Breast epithelium (tissue), 4 donors: ENCODE measurements at regions not wholly inside any gene's neighbourhood (a gene's known extent, or its start where the extent isn't known, plus 50 kb on each side); places are given as distances from the start of the nearest gene placed in this dataset.

Experiments used
- DNase-seq, 2 donors: peaks; one replicate each; pipeline ENCODE4 v3.0.0-alpha.2; 2019; ENCODE audit warnings: low spot score in 2 of 2
- H3K27ac ChIP-seq, 2 donors: fragments of 200-600 bp; sonication (generic) in 1 of 2; one replicate each; pipeline ENCODE4 v1.5.1; 2016 to 2019; ENCODE audit warnings: mild to moderate bottlenecking in 1 of 2
- H3K27me3 ChIP-seq, 2 donors: fragments of 200-600 bp; sonication (generic) in 1 of 2; one replicate each; pipeline versions ENCODE4 v1.5.1 to v1.6.0; 2017 to 2019; ENCODE audit warnings: control low read depth in 1 of 2, mild to moderate bottlenecking in 1 of 2
- H3K36me3 ChIP-seq: fragments of 200-600 bp; one replicate; pipeline ENCODE4 v1.5.1; 2019
- H3K4me1 ChIP-seq, 2 donors: fragments of 200-600 bp; sonication (generic); one replicate each; pipeline ENCODE4 v1.5.1; 2016 to 2019; ENCODE audit warnings: control low read depth in 1 of 2
- H3K4me3 ChIP-seq, 3 donors: fragments of 200-600 bp; sonication (generic); 1 replicate in 2 of 3; 2 replicates in 1 of 3; pipeline ENCODE4 v1.5.1; 2016 to 2019; ENCODE audit warnings: mild to moderate bottlenecking in 3 of 3, moderate library complexity in 2 of 3
- H3K9me3 ChIP-seq, 2 donors: fragments of 200-600 bp; sonication (generic) in 1 of 2; one replicate each; pipeline ENCODE4 v1.5.1; 2016 to 2019; ENCODE audit warnings: control low read depth in 1 of 2
- POLR2A ChIP-seq: fragments of 450-650 bp; IDR thresholded peaks from one replicate; pipeline ENCODE4 v1.6.1; 2016; ENCODE audit warnings: antibody characterized with exemption, mild to moderate bottlenecking, moderate library complexity
- POLR2AphosphoS5 ChIP-seq, 3 donors: sonication (generic); formaldehyde crosslinking; IDR thresholded peaks; one replicate each; pipeline ENCODE4 v1.6.1; 2017; ENCODE audit warnings: antibody characterized with exemption in 3 of 3
- intact Hi-C: fragments of 100-400 bp; cut with DNase I; formaldehyde crosslinking; loops from one replicate; pipeline ENCODE4 v1.15.1; 2023; ENCODE audit warnings: low total_unique reads
- TF ChIP-seq, protein P1 (sequence below), 3 donors: fragments of 450-650 bp; IDR thresholded peaks; one replicate each; pipeline ENCODE4 v1.5.1; 2016 to 2017; ENCODE audit warnings: antibody characterized with exemption in 3 of 3, mild to moderate bottlenecking in 3 of 3, moderate library complexity in 3 of 3

DNA sequence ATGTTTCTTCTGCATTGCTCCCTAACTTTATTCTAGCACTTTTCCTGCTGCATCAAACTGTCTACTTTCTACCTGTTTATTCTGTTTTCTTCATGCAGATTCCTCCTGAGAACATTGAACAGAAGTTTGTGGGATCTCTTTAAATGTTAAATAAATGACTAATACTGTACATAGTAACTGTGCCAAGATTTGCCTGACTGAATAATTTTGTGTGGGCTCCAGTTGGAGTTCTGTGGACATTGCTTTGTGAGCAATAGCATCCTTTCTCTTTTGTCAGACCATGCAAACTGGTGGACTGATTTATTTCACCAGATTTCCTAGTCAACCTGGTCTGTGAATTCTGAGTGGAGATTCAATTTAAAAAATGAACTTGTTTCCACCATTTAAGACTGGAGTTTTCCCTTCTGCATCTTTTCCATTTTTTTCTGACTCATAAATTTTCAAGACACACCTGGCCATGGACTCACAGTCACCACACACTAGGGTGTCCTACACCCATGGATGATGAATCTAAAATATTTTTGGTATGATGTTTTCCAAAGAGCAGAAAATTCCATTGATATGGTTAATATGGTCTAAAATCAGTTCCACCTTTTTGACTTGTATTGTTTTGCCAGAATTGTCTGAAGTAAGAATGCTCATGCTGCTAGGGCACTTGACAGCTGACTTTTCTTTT lies 140.7 kb upstream of the SPAG17 start:
- DNase-seq, result no peak
- no peaks in the 10 kb centered on the region for H3K36me3 ChIP-seq
- no peak overlapping the region for H3K4me3 ChIP-seq
- no peaks in the 10 kb centered on the region for H3K27me3 ChIP-seq
- no peak overlapping the region for H3K27ac ChIP-seq
- intact Hi-C loops, result no loop called here
- no peak for TF ChIP-seq POLR2A
- TF ChIP-seq, protein P1, sequence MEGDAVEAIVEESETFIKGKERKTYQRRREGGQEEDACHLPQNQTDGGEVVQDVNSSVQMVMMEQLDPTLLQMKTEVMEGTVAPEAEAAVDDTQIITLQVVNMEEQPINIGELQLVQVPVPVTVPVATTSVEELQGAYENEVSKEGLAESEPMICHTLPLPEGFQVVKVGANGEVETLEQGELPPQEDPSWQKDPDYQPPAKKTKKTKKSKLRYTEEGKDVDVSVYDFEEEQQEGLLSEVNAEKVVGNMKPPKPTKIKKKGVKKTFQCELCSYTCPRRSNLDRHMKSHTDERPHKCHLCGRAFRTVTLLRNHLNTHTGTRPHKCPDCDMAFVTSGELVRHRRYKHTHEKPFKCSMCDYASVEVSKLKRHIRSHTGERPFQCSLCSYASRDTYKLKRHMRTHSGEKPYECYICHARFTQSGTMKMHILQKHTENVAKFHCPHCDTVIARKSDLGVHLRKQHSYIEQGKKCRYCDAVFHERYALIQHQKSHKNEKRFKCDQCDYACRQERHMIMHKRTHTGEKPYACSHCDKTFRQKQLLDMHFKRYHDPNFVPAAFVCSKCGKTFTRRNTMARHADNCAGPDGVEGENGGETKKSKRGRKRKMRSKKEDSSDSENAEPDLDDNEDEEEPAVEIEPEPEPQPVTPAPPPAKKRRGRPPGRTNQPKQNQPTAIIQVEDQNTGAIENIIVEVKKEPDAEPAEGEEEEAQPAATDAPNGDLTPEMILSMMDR (IDR thresholded peaks at IDR 0.05), result no peak
- no peak for TF ChIP-seq POLR2AphosphoS5 (IDR thresholded peaks at IDR 0.05)
- no peaks in the 10 kb centered on the region for H3K4me1 ChIP-seq
- H3K9me3 ChIP-seq, result no peaks in the 10 kb centered on the region

DNA sequence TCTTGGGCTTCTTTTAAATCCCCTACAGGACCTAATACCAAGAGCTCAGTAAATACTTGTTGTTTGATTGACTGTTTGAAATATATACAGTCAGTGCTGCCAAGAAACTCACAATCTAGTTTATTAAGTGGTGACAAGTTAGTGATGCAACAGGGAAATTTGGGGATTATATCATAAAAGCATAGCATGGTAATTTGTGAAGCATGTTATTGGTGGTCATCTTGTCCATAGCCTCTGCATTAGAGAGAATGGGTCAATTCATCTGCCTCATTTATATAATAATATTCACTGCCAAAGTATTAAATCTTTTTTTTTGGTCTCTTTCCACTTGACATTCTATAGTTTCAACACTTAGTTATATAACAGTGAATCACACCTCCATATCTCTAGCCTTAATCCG lies 138.2 kb upstream of the SPAG17 start:
- TF ChIP-seq POLR2AphosphoS5 (IDR thresholded peaks at IDR 0.05), result no peak
- H3K4me3 ChIP-seq, result no peak overlapping the region
- H3K4me1 ChIP-seq, result no peaks in the 10 kb centered on the region
- DNase-seq, result no peak
- intact Hi-C loops, result no loop called here
- H3K27me3 ChIP-seq, result no peaks in the 10 kb centered on the region
- H3K9me3 ChIP-seq, result no peaks in the 10 kb centered on the region
- no peaks in the 10 kb centered on the region for H3K36me3 ChIP-seq
- H3K27ac ChIP-seq, result no peak overlapping the region

DNA sequence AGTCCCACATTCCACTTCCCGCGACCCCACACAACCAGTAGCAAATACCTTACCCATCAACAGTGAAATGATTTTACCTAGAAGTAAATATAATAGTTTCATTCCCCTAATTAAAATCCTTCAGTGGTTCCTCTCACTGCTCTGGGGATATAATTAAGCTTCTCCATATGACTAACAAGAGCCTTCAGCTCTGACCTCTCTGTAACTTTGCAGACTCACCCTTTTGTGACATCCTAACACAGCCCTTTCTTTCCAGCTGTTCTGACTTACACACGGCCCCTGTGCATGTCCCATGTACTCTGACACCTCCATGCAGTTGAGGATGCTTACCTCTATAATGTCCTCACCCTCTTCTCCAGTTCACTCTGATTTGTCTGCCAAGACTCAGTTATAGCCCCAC lies 137.3 kb upstream of the SPAG17 start:
- H3K4me3 ChIP-seq, result no peak overlapping the region
- H3K9me3 ChIP-seq, result no peaks in the 10 kb centered on the region
- no peaks in the 10 kb centered on the region for H3K36me3 ChIP-seq
- no peaks in the 10 kb centered on the region for H3K4me1 ChIP-seq
- TF ChIP-seq POLR2A (no peak), POLR2AphosphoS5 (IDR thresholded peaks at IDR 0.05) (no peak)
- TF ChIP-seq, protein P1 (IDR thresholded peaks at IDR 0.05), result no peak
- DNase-seq, result no peak
- H3K27ac ChIP-seq, result no peak overlapping the region
- no peaks in the 10 kb centered on the region for H3K27me3 ChIP-seq
- intact Hi-C loops, result no loop called here

DNA sequence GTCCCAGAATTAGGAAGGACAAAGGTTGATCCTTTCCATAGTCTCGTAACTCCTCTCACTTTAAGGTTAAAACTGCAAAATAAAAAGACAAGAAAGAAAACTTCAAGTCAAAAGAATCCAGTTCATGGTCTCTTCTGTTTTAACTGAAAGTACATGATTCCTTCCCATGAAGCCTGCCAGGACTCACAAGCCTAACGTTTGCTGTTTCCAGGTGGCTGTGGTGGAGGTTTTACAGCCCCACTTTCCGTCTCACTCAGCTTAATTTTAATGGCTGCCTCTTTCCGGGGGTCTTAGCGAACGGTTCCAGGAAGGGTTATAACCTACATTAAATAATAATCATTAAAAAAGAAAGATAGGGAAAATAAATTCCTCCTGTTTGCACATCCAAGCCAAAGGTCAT lies 136.8 kb upstream of the SPAG17 start:
- no peak for DNase-seq
- TF ChIP-seq, protein P1 (IDR thresholded peaks at IDR 0.05), result no peak
- TF ChIP-seq POLR2AphosphoS5 (IDR thresholded peaks at IDR 0.05), result no peak
- TF ChIP-seq POLR2A, result no peak
- no peaks in the 10 kb centered on the region for H3K9me3 ChIP-seq
- H3K27me3 ChIP-seq, result no peaks in the 10 kb centered on the region
- no peaks in the 10 kb centered on the region for H3K4me1 ChIP-seq
- H3K27ac ChIP-seq, result no peak overlapping the region
- H3K4me3 ChIP-seq, result no peak overlapping the region
- intact Hi-C loops, result no loop called here
- H3K36me3 ChIP-seq, result no peaks in the 10 kb centered on the region

DNA sequence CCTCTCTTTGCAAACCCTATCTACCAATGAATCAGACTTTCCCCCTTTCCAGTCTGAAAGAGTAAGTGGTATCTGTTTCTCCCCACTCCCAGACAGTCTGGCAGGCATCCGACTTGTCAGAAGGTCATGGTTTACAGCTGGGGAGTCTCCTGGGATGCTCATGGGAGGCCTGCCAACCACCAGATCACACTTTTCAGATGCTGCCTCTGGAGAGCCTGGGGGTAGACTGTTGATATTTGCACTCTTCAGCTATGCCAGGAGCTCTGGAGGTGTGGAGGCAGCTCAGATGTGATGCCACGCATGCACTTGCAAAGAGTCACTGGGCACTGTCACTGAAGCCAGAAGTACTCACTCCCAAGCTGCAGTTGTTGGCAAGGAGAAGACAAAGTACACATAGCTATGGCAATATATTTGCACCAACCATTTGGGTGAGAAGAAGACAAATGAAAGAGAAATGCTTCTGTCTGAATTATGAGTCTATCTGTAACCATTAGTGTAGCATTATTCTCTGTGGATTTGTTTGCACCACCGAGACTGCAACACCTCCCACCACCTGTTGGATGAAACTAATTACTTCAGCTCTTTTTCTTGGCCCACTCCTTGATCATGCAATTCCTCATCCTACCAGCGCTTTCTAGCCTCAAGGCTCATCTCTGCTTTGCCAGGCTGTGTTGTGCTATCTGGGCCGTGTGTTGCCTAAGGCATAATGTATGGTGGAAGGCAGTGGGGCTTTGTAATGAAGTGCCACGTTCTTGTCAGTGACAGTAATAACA lies 133.0 kb upstream of the SPAG17 start:
- no peaks in the 10 kb centered on the region for H3K36me3 ChIP-seq
- no peak overlapping the region for H3K27ac ChIP-seq
- no peaks in the 10 kb centered on the region for H3K4me1 ChIP-seq
- intact Hi-C loops, result no loop called here
- TF ChIP-seq POLR2A, result no peak
- TF ChIP-seq, protein P1 (IDR thresholded peaks at IDR 0.05), result no peak
- TF ChIP-seq POLR2AphosphoS5 (IDR thresholded peaks at IDR 0.05), result no peak
- no peak overlapping the region for H3K4me3 ChIP-seq
- no peaks in the 10 kb centered on the region for H3K9me3 ChIP-seq
- H3K27me3 ChIP-seq, result no peaks in the 10 kb centered on the region
- no peak for DNase-seq
